Embryonic facial prominence (tissue), 1 donor: ENCODE measurements at regions not wholly inside any gene's neighbourhood (a gene's known extent, or its start where the extent isn't known, plus 50 kb on each side); places are given as distances from the start of the nearest gene placed in this dataset.

Experiments used
- DNase-seq: peaks from one replicate; pipeline ENCODE4 v3.0.0-alpha.2; 2016; ENCODE audit errors: extremely low spot score

- DNase-seq, result no peak
These were observed 214.7 kb downstream of the QDPR start for GRCh38 chr4:17296921-17297890.

DNA sequence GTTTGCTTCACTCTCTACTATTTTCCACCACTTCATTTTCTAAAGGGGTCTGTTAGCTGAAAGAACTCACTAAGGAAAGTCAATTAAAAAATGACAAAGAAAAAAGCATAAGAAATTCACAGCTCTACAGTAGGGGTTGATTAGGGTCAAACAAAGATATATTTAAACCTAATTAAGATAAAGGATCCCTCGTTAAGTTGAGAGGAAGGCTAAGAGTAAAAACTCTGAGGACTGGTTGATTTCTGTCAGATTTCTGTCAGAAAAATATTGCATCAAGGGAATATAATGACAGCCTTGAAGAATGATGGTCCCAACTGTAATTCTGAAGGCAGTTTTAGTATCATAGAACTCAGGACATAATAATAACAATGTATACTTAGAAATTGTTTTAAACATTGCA lies 218.0 kb downstream of the QDPR start:
- DNase-seq, result no peak

GRCh38 chr4:17288151-17288550 lies 223.7 kb downstream of the QDPR start:
- DNase-seq, result no peak

DNA sequence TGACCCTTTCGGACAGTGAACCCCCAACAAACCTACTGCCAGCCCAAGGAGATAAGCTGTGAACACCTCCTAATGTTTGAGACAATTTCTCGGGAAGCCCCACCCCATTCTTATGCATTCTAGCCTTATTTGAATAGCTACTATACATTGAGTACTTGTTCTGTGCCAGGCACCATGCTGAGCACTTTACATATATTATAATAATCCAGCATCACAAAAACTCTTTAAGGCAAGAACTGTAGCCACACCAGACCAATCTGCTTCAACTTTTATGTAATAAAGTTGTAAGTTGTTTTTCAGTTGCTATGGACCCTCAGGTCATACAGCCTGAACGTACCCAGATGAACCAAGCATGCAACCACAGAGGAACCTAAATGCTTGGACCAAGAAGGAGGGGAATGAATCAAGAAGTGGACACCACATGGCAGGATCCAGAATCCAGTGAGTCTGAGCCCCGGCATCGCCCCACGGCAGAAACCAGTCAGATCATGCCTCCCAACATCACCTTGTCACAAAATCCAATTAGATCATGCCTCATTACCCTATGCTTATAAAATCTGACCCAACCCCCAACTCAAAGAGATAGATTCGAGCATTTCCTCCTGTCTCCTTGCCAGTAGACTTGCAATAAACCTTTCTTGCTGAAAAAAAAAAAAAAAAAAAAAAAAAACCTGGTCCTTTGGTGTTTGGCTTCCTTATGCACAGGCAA lies 225.0 kb downstream of the QDPR start:
- no peak for DNase-seq

DNA sequence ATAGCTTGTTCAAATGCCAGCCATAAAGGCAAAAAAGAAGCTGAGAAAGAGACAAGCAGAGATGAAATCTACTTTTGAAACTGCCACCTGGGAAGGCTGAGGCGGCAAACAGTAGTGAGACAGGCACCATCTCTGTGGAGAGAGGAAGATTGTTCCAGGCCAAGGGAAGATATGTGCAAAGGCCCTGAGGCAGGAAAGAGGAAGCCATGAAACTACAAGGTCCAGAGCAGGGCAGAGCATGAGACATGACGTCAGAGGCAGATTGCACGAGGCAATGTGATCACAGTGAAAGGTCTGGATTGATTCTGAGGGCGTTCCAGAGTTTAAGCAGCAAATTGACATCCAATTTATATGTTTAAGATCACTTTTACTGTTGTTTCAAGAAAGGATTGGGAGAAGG lies 226.1 kb downstream of the QDPR start:
- no peak for DNase-seq

- no peak for DNase-seq
These were observed 227.3 kb downstream of the QDPR start for GRCh38 chr4:17284323-17285175.

- no peak for DNase-seq
These were observed 228.1 kb downstream of the QDPR start for GRCh38 chr4:17283832-17284231.

GRCh38 chr4:17283251-17283650 lies 228.6 kb downstream of the QDPR start:
- DNase-seq, result no peak

- DNase-seq, result no peak
These were observed 231.4 kb downstream of the QDPR start for GRCh38 chr4:17280261-17281018.

GRCh38 chr4:17276776-17277175 lies 235.1 kb downstream of the QDPR start:
- DNase-seq, result no peak

DNA sequence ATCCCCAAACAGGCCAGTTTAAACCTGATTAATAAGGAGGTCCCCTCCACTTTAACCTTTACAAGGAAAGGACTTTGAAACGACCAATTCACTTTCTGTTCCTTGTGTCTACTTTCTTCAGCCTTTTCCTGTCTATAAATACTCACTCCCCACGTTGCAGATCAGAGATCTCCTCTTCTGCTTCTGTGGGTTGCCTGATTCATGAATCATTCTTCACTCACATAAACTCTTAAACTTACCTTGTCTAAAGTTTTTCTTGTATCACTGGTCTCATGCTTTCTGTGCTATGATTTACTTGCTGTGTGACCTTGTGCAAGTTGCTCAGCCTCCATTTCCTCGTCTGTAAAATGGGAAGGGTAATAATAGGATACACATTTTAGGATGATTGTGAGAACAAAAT lies 236.1 kb downstream of the QDPR start:
- no peak for DNase-seq

DNA sequence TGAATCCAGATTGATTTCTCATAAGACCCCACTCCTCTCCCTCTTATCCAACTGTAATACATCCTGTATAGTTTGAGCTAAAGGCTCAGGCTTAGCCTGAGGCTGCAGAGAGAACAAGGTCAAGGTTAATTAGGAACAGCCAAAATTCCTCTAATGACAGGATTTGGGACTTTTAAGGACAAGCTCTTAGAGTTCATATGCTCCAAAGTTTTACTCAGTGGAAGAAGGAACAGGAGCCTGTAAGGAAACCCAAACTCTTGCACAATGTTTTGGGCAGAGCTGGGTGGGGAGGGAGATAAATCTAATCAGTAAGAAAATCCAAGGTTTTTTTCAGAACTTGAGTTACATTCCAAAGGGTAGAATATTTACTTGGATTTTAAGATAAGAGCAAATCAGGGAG lies 238.8 kb downstream of the QDPR start:
- no peak for DNase-seq

- DNase-seq, result no peak
These were observed 239.7 kb downstream of the QDPR start for GRCh38 chr4:17272154-17272553.

- no peak for DNase-seq
These were observed 246.2 kb downstream of the QDPR start for GRCh38 chr4:17265653-17266052.

- no peak for DNase-seq
These were observed 246.8 kb downstream of the QDPR start for GRCh38 chr4:17265139-17265538.

DNA sequence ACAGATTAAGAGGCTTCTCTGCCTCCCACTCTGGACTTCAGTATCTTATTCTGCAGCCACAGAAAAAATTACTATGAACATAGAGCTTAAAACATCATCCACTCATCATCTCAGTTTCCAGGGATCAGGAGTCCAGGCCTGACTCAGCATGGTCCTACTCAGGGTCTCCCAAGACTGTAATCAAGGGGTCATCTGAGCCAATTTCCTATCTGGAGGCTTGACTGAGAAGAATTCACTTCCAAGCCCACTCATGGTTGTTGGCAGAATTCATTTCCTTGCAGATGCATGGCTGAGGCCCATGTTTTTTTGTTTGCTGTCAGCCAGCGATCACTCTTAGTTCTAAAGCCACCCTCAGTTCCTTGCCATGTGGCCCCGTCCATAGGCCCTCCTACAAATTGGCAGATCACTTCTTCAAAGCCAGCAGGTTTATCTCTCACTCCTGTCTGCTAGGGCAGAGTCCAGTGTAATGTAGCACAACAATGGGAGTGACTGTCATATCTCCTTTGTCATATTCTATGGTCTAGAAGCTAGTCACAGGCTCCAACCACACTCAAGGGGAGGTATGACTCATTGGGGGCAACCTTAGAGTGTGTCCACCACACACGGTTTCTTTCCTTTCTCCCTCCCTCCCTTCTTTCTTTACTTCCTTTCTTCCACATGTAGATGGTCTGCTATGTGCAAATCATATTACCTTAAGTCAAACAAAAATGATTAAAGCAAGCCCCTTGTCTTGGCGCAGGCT lies 251.6 kb downstream of the QDPR start:
- no peak for DNase-seq

- DNase-seq, result no peak
These were observed 253.8 kb downstream of the QDPR start for GRCh38 chr4:17258106-17258505.

DNA sequence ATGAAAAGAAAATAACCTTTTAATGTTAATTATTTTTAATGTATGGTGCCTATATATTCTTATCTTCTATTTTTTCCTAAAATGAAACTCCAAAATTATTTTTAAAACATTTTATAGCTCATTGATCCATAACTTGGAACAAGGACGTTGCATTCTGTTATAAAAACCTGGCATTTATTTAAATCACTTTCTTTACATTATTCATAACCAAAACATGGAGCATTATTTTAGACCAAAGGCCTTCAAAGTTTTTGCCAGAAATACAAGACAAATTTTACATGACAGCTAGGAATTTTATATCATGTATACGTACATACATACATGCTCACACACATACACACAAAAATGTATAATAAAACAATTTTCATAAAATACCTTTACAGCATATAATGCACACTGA lies 259.8 kb downstream of the QDPR start:
- DNase-seq, result no peak

DNA sequence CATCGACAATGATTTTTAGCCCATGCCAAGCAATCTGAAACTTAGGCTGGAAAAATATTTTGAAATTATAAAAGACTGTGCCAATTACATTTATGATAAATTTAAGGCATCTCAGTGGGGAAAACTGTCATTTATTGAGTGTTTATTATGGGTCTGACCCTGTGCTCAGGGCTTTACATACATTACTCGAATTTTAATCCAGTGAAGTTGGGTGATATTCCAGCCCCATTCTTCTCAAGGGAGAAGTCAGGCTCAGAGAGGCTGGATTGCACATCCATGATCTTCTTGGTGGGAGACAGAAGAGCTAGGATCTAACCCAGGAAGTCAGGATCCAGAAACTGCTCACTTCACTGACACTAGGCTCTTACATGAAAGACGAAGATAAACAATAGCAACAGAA lies 260.8 kb downstream of the QDPR start:
- no peak for DNase-seq

GRCh38 chr4:17250591-17250990 lies 261.3 kb downstream of the QDPR start:
- DNase-seq, result no peak

- DNase-seq, result no peak
These were observed 265.2 kb downstream of the QDPR start for GRCh38 chr4:17246656-17247055.
